HFFc6 (cell line): ENCODE measurements at regions not wholly inside any gene's neighbourhood (a gene's known extent, or its start where the extent isn't known, plus 50 kb on each side); places are given as distances from the start of the nearest gene placed in this dataset.
"Not testable (repeated sequence)": the region's sequence is repeated elsewhere in the genome, so short reads cannot be mapped to it uniquely, and the experiment has no call there.

Experiments used
- DNase-seq: peaks from one replicate; pipeline ENCODE4 v3.0.0-alpha.2; 2018
- H3K27ac Mint-ChIP-seq: 2 replicates; pipeline ENCODE4 v1.8.0; 2020; ENCODE audit warnings: mild to moderate bottlenecking, mixed read lengths
- H3K27me3 Mint-ChIP-seq: 2 replicates; pipeline ENCODE4 v1.8.0; 2021; ENCODE audit warnings: mild to moderate bottlenecking, moderate library complexity, mixed read lengths; ENCODE audit not compliant: insufficient read depth
- H3K36me3 Mint-ChIP-seq: 2 replicates; pipeline ENCODE4 v1.8.0; 2021; ENCODE audit warnings: low read depth, mixed read lengths
- H3K4me1 Mint-ChIP-seq: 2 replicates; pipeline ENCODE4 v1.8.0; 2020; ENCODE audit warnings: low read depth, mixed read lengths
- H3K4me3 Mint-ChIP-seq: 2 replicates; pipeline ENCODE4 v1.8.0; 2020; ENCODE audit warnings: mild to moderate bottlenecking, moderate library complexity, mixed read lengths
- H3K9me3 Mint-ChIP-seq: 2 replicates; pipeline ENCODE4 v1.8.0; 2020; ENCODE audit warnings: mild to moderate bottlenecking, mixed read lengths
- TF ChIP-seq, protein P1 (sequence below): fragments of 200-600 bp; sonication (generic); IDR thresholded peaks from 2 replicates; pipeline ENCODE4 v1.5.0; 2021; ENCODE audit warnings: antibody characterized with exemption, mild to moderate bottlenecking

DNA sequence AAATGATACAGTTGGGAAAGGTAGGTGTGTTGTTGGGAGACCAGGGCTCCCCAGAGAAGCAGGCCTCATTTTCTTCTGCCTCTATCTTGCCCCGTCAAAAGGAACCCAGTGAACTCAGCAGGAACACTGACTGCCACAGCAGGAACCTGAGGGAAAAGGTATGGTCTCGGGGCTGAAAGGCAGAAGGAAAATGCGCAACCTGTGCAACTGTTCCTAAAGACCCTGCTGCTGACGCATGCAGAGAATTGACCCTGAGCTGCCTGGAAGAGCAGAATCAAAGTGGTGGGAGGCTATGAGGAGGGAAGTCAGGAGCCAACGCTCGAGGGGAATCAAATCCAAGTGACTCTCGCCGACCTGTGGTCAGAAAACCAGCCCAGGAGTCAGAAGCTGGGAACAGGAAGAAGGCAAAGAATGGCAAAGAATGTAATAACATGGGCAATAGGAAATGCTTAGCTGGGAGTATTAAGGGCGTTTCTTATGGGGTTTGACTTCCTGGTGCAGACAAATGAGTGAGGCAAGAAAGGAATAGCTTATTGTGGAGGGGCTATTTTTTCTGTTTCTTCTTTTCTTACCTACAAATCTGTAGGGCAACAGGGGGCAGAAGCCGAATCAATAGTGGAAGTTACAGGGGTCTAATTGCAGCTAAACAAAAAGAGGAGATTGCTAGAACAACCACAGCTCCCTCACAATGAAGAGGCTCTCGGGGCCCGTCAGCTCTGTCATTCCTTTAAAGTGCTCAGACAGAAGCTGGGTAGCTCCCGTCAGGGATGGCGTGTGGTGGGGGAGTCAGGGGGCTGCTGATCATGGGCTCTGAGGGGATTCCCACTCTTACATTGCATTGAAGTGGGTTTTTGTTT, 65.4 kb upstream of the DLG1 start:
- Mint-ChIP-seq H3K27ac (no peak overlapping the region), H3K4me3 (no peak overlapping the region)

DNA sequence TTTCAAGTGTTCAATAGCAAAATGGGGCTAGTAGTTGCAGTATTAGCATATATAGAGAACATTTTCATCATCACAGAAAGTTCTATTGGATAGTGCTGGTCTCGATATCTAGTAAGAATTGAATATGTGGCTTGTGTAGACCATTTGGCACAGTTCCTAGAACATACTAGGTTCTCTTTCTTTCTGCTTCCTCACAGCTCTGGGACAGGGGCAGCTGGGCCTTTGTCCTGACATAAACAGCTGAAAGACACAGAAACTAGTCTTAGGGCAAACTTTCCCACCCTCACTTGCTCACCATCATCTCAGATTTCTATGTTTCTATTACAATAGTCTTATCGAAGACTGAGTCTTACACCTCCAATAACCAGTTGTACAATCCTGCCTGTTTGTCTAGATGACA, 63.7 kb upstream of the DLG1 start:
- Mint-ChIP-seq H3K27ac (no peak overlapping the region), H3K4me1 (peaks cover 30% of the 10 kb centered on the region), H3K36me3 (peaks cover 29% of the 10 kb centered on the region), H3K4me3 (no peak overlapping the region), H3K27me3 (peaks cover 8% of the 10 kb centered on the region), H3K9me3 (peaks cover 32% of the 10 kb centered on the region)
- TF ChIP-seq, protein P1, sequence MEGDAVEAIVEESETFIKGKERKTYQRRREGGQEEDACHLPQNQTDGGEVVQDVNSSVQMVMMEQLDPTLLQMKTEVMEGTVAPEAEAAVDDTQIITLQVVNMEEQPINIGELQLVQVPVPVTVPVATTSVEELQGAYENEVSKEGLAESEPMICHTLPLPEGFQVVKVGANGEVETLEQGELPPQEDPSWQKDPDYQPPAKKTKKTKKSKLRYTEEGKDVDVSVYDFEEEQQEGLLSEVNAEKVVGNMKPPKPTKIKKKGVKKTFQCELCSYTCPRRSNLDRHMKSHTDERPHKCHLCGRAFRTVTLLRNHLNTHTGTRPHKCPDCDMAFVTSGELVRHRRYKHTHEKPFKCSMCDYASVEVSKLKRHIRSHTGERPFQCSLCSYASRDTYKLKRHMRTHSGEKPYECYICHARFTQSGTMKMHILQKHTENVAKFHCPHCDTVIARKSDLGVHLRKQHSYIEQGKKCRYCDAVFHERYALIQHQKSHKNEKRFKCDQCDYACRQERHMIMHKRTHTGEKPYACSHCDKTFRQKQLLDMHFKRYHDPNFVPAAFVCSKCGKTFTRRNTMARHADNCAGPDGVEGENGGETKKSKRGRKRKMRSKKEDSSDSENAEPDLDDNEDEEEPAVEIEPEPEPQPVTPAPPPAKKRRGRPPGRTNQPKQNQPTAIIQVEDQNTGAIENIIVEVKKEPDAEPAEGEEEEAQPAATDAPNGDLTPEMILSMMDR, result no peak
- no peak for DNase-seq

More for the DNA sequence above, 65.4 kb upstream of the DLG1 start:
- Mint-ChIP-seq H3K36me3 (peaks cover 26% of the 10 kb centered on the region), H3K9me3 (peaks cover 28% of the 10 kb centered on the region), H3K4me1 (peaks cover 47% of the 10 kb centered on the region), H3K27me3 (peaks cover 10% of the 10 kb centered on the region)
- DNase-seq, result no peak
- TF ChIP-seq, protein P1, result no peak

DNA sequence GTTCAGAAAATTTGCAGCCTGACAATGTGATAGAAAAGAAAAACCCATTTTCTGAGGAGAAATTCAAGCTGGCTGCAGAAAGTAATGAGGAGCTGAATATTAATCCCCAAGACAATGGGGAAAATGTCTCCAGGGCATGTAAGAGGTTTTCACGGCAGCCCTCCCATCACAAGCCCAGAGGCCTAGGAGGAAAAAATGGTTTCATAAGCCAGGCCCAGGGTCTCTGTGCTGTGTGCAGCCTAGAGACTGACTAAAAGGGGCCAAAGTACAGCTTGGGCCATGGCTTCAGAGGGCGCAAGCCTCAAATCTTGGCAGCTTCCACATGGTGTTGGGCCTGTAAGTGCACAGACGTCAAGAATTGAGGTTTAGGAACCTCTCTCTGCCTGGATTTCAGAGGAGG, 61.7 kb upstream of the DLG1 start:
- not testable (repeated sequence) for H3K27ac Mint-ChIP-seq, DNase-seq, H3K4me3 Mint-ChIP-seq, H3K27me3 Mint-ChIP-seq
- peaks cover 32% of the 10 kb centered on the region for H3K9me3 Mint-ChIP-seq
- peaks cover 20% of the 10 kb centered on the region for H3K4me1 Mint-ChIP-seq
- H3K36me3 Mint-ChIP-seq, result peaks cover 29% of the 10 kb centered on the region

DNA sequence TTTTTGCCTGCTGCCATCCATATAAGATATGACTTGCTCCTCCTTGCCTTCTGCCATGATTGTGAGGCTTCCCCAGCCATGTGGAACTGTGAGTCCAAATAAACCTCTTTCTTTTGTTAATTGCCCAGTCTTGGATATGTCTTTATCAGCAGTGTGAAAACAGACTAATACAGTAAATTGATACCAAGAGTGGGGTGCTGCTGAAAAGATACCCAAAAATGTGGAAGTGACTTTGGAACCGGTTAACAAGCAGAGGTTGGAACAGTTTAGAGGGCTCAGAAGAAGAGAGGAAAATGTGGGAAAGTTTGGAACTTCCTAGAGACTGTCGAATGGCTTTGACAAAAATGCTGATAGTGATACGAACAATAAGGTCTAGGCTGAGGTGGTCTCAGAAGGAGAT, 61.1 kb upstream of the DLG1 start:
- H3K36me3 Mint-ChIP-seq, result peaks cover 29% of the 10 kb centered on the region
- H3K4me3 Mint-ChIP-seq, H3K27ac Mint-ChIP-seq, H3K27me3 Mint-ChIP-seq, DNase-seq: not testable (repeated sequence)
- peaks cover 18% of the 10 kb centered on the region for H3K4me1 Mint-ChIP-seq
- H3K9me3 Mint-ChIP-seq, result peaks cover 32% of the 10 kb centered on the region

DNA sequence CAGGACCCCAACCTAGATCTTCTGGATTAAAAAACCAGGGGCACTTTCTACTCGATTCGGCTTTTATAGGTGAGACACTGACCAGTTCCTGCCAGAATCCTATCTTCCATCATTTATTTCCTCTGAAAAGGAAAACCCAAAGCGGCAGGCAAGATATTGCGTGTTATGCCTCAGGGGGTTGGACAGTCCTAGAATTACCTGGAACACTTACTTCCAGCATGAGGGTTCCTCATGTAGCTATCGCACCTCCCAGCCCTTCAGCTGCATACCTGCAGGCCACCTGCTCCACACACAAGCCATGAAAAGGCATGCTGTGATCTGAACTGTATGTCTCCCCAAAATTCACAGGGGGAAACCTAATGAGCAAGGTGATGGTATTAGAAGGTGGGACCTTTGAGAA, 58.3 kb upstream of the DLG1 start:
- TF ChIP-seq, protein P1, result no peak
- Mint-ChIP-seq H3K36me3 (peaks cover 29% of the 10 kb centered on the region), H3K4me1 (peaks cover 36% of the 10 kb centered on the region), H3K4me3 (no peak overlapping the region), H3K9me3 (peaks cover 32% of the 10 kb centered on the region), H3K27ac (no peak overlapping the region), H3K27me3 (peaks cover 9% of the 10 kb centered on the region)
- DNase-seq, result no peak

DNA sequence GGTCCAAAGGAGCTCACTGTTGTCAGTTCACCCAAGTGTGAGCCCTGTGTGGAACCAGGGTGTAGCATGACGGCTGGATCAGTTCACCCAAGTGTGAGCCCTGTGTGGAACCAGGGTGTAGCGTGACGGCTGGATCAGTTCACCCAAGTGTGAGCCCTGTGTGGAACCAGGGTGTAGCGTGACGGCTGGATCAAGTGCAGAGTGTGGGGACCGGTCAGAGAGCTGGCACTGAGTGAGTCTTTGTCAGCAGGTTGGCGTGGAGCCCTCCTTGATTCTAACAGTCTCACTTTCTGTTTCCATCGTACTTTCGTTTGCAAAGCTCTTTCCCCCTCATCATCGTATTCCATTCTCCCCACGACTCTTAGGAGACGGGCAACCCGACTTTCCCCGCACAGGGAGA, 57.9 kb upstream of the DLG1 start:
- Mint-ChIP-seq H3K27me3 (peaks cover 8% of the 10 kb centered on the region), H3K4me1 (peaks cover 36% of the 10 kb centered on the region), H3K36me3 (peaks cover 26% of the 10 kb centered on the region), H3K4me3 (no peak overlapping the region), H3K27ac (no peak overlapping the region), H3K9me3 (peaks cover 29% of the 10 kb centered on the region)
- TF ChIP-seq, protein P1, result no peak
- no peak for DNase-seq
